H4 (cell line): ENCODE measurements at regions not wholly inside any gene's neighbourhood (a gene's known extent, or its start where the extent isn't known, plus 50 kb on each side); places are given as distances from the start of the nearest gene placed in this dataset.

ENCODE experiments used
- DNase-seq: peaks from one replicate; pipeline ENCODE4 v3.0.0-alpha.2; 2015; ENCODE audit warnings: low spot score

DNA sequence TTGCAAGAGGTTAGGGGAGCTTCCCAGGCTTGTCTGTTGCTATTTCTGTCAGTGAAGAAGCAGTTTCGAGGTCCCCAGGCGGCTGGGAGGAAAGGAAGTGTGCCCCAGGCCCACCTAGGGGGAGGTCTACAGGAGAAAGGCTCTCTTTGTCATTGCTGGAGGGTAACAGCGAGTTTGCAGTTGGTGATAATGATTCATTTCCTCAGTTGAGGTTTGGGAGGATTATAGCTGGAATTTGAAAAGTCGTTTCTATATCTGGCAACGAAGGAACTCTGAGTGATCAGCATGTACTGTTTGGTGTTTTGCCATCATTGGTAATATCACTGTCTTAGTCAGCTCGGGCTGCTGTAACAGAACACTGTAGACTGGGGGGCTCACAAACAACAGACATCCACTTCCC, 65.5 kb upstream of the UBE3A start:
- no peak for DNase-seq

DNA sequence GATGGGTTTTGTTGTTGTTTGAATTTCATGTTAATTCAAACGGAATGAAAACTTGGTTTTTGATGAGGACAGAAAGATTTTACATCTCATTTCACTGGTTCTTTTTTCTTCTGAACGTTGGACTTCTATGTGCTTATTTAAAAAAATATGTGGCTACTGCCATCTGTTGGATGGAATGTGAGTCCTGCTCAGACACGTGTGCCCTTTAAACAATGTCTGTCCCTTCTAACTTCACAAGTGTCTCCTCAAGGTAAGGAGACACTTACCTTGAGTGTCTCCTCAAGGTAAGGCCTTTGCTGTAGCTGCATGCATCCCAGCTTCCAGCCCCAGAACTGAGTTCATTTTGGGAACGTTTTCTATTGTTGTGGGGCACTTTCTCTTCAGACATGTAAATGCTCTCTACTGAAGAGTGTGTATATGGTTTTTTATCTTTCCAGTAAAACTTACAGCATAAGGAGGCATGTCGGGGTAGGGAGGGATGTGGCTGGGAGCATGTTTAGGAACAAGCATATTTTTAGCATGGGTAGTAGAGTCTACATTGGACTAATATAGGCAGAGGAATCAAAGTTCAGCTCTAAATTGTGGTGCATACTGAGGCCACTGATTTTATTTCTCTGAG, 63.1 kb upstream of the UBE3A start:
- no peak for DNase-seq

DNA sequence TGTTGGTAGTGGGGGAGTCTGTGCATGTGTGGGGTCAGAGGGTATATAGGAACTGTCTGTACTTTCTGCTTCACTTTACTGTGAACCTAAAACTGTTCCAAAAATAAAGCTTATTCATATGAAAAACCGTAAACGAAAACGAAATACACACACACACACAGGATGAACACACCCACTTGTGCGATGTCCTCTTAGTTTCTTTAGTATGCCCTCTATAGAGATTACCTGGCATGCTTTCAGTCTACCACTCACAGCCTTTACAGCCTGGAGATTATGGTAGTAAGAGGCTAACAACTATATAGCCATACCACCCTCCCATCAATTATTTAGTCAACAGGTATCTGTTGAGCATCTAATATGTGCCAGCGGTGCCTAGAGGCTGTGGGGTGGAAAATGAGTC, 60.0 kb upstream of the UBE3A start:
- no peak for DNase-seq

DNA sequence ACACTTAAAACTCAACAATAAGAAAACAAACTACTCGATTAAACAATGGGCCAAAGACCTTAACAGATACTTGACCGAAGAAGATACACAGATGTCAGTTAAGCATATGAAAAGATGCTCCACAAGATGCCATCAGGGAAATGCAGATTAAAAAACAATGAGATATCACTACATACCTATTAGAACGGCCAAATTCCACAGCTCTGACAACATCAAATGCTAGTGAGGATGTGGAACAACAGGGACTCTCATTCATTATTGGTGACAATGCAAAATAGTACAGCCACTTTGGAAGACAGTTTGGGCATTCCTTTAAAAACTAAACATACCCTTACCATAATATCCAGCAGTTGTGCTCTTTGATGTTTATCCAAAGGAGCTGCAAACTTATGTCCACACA, 59.1 kb upstream of the UBE3A start:
- no peak for DNase-seq

DNA sequence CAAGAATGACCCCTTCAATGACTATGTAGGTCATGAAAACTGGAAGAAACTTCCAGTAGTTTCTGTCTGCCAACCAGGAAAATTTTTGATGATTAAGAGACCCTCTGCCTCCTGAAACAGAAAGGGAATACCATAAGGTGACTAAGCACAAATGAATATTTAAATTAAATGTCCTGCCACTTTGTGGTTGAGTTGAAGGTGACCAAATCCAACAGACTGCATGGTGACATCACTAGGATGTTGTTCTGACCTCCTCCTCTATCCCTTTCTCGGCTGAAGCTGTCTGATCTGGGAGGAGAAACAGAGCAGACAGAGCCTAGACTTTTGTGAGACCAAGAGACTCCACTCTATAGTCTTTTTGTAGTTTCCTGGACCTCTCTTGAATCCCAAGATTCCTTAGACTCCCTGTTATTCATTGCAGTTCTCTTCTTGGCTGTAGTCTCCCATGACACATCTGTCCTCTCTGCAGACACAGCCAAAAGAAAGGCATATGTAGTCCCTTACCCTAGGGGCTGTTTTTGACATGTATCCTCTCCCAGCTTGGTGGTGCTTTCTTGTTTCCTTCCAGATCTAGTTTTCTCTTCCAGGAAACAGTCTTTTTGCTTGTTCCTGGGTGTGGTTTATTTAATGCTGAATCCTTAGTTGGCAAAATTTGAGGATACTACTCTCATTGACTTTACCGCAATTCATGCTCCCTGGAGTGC, 55.2 kb upstream of the UBE3A start:
- no peak for DNase-seq

DNA sequence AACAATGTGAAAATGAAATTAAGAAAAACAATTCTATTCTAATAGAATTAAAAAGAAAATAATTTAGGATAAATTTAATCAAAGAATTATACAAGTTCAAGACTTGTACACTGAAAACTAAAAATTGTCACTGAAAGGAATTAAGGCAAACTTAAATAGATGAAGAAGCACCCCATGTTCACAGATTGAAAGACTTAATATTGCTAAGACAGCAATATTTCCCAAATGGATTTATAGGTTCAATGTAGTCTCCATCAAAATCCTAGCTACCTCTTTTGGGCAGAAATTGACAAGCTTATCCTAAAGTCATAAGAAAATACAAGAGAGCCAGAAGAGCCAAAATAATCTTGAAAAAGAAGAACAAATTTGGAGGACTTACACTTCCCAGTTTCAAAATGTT, 53.5 kb upstream of the UBE3A start:
- no peak for DNase-seq
